HepG2 (cell line): ENCODE measurements at regions not wholly inside any gene's neighbourhood (a gene's known extent, or its start where the extent isn't known, plus 50 kb on each side); places are given as distances from the start of the nearest gene placed in this dataset.

ENCODE experiments used
- ATAC-seq: fragments of 200-7000 bp; cut with Tn5 transposase; 3 replicates; pipeline ENCODE4 v1.9.1; 2020; ENCODE audit warnings: mild to moderate bottlenecking, moderate library complexity
- BruUV-seq: library from RNA; stranded (reverse); fragments of 400-500 nt; replicated peaks from 2 replicates; lab custom pipeline; 2021; lab: Mats Ljungman, UMichigan
- CTCF ChIA-PET: fragments of 300-600 bp; formaldehyde crosslinking; extraction: SDS; loops from one replicate; lab custom pipeline; 2021; ENCODE audit warnings: low total read pairs, inconsistent platforms, low intra/inter-chr PET ratio; lab: Yijun Ruan, JAX
- POLR2A ChIA-PET: fragments of 350-600 bp; sonication (Branson Sonifier 250); formaldehyde crosslinking; loops from one replicate; lab custom pipeline; 2020; ENCODE audit warnings: antibody characterized with exemption, inconsistent platforms; lab: Yijun Ruan, JAX
- DNase-seq: peaks from one replicate; pipeline ENCODE4 v3.0.0-alpha.2; 2015; ENCODE audit warnings: low spot score
- FAIRE-seq: peaks from 3 replicates; lab custom pipeline; 2011; peaks lifted over from hg19 to GRCh38; lab: Jason Lieb, UNC
- H2AFZ ChIP-seq: one replicate; pipeline ENCODE4 v1.6.1; 2011; ENCODE audit warnings: low read length, inconsistent platforms
- H3K27ac ChIP-seq: fragments of 300-600 bp; 3 replicates; pipeline ENCODE4 v1.8.0; 2011; ENCODE audit warnings: mixed run types, mild to moderate bottlenecking, mixed read lengths, low read length, inconsistent platforms; ENCODE audit not compliant: insufficient read depth; ENCODE audit errors: extremely low read length
- H3K27me3 ChIP-seq, 2 experiments: fragments of 200-600 bp in 1 of 2; 2 replicates in 1 of 2; 3 replicates in 1 of 2; pipeline versions ENCODE4 v1.6.0 to v1.8.0; 2011; ENCODE audit warnings: low read length in 2 of 2, mild to moderate bottlenecking in 2 of 2, moderate library complexity in 2 of 2, inconsistent platforms in 1 of 2; ENCODE audit not compliant: insufficient read depth in 2 of 2, control insufficient read depth in 1 of 2
- H3K36me3 ChIP-seq, 2 experiments: fragments of 200-600 bp in 1 of 2; replicated peaks in 1 of 2; 2 replicates in 1 of 2; 3 replicates in 1 of 2; pipeline versions ENCODE4 v1.5.1 to v1.8.0; 2011; ENCODE audit warnings: low read length in 2 of 2, inconsistent platforms in 1 of 2; ENCODE audit not compliant: insufficient read depth in 2 of 2, control insufficient read depth in 1 of 2
- H3K4me1 ChIP-seq: 2 replicates; pipeline ENCODE4 v1.5.1; 2012; ENCODE audit warnings: low read length, inconsistent platforms; ENCODE audit not compliant: insufficient read depth
- H3K4me2 ChIP-seq: 2 replicates; pipeline ENCODE4 v1.6.0; 2011; ENCODE audit warnings: low read depth, low read length, inconsistent platforms
- H3K4me3 ChIP-seq, 3 experiments: fragments of 200-600 bp in 1 of 3; sonication (generic), shearing (Covaris generic) in 1 of 3; replicated peaks in 1 of 3; 2 replicates each; pipeline ENCODE4 v1.5.1; 2011 to 2016; ENCODE audit warnings: low read length in 3 of 3, inconsistent platforms in 2 of 3, low read depth in 2 of 3, mild to moderate bottlenecking in 2 of 3, control low read depth in 1 of 3, mixed read lengths in 1 of 3; ENCODE audit not compliant: insufficient read depth in 1 of 3
- H3K79me2 ChIP-seq: one replicate; pipeline ENCODE4 v1.6.1; 2011; ENCODE audit warnings: low read length, inconsistent platforms; ENCODE audit not compliant: insufficient read depth
- H3K9ac ChIP-seq: 2 replicates; pipeline ENCODE4 v1.6.0; 2011; ENCODE audit warnings: mild to moderate bottlenecking, low read depth, low read length, inconsistent platforms; ENCODE audit not compliant: insufficient read depth
- H3K9me3 ChIP-seq: 2 replicates; pipeline ENCODE4 v1.5.1; 2012; ENCODE audit warnings: mild to moderate bottlenecking, low read length
- H4K20me1 ChIP-seq: 2 replicates; pipeline ENCODE4 v1.6.0; 2011; ENCODE audit warnings: inconsistent platforms, mild to moderate bottlenecking, low read length, moderate library complexity; ENCODE audit not compliant: insufficient read depth
- MAFK ChIP-seq, 2 experiments: IDR thresholded peaks in 1 of 2; conservative IDR thresholded peaks in 1 of 2; 2 replicates each; pipeline ENCODE4 v1.6.1; 2011; ENCODE audit warnings: improper control_type of control experiment in 2 of 2, low read length in 2 of 2
- TBP ChIP-seq: sonication (generic); formaldehyde crosslinking; IDR thresholded peaks from 2 replicates; pipeline ENCODE4 v1.5.0; 2020; ENCODE audit warnings: missing genetic modification reagents
- TEAD2 ChIP-seq: sonication (generic); formaldehyde crosslinking; IDR thresholded peaks from 2 replicates; pipeline ENCODE4 v1.9.0; 2021; ENCODE audit warnings: missing genetic modification reagents
- ZNF747 ChIP-seq: sonication (generic); formaldehyde crosslinking; IDR thresholded peaks from 2 replicates; pipeline ENCODE4 v1.8.1; 2023; ENCODE audit warnings: missing genetic modification reagents, mild to moderate bottlenecking, borderline replicate concordance
- ZNF800 ChIP-seq: sonication (generic); formaldehyde crosslinking; IDR thresholded peaks from 2 replicates; pipeline ENCODE4 v1.4.0; 2020; ENCODE audit warnings: missing genetic modification reagents
- WGBS: methylation state at CpG from one replicate; pipeline ENCODE4 v1.1.6; 2017; ENCODE audit warnings: low lambda C conversion rate; 5-methylcytosine and 5-hydroxymethylcytosine counted together
- in situ Hi-C: cut with HindIII; loops from 2 replicates; pipeline ENCODE4 v1.10.0; 2017; ENCODE audit warnings: low pct_unique_long_range_greater_than_20kb; ENCODE audit not compliant: extremely low pct_ligation_motif_present
- intact Hi-C: fragments of 100-400 bp; cut with micrococcal nuclease; formaldehyde crosslinking; loops from one replicate; pipeline ENCODE4 v1.10.0; 2022; ENCODE audit not compliant: unreplicated experiment
- TF ChIP-seq, protein P1 (sequence below): sonication (generic); formaldehyde crosslinking; IDR thresholded peaks from 2 replicates; pipeline ENCODE4 v1.5.1; 2020; ENCODE audit warnings: mild to moderate bottlenecking, missing genetic modification reagents, moderate library complexity

DNA sequence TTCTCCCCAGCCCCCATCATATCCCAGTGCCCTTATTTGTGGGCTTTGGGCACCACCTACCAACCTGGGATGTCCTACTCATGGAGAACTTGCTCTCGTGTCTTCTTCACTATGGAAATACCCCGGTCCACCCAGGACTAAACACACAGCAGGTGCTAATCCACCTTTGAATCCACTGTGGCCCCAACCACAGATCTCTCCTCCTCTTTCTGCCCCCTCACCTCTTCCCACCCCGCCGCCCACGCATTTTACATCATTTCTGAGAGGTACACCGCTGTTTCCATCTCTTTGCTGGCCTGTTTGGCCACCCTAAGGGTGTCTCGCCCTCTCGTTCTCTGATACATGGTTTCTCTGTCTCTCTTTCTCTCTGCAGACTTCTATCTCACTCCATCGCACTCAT, 82.5 kb upstream of the CTNNBL1 start:
- no peak for FAIRE-seq
- BruUV-seq: no TSS peak
- CTCF ChIA-PET: no interaction called here

More for the DNA sequence above, 82.5 kb upstream of the CTNNBL1 start:
- no peaks in the 10 kb centered on the region for H4K20me1 ChIP-seq
- H3K9me3 ChIP-seq: no peaks in the 10 kb centered on the region
- H3K36me3 ChIP-seq: no peaks in the 10 kb centered on the region
- no peaks in the 10 kb centered on the region for H3K79me2 ChIP-seq
- H3K27ac ChIP-seq: no peak overlapping the region
- H3K27me3 ChIP-seq: peaks cover 0 to 10% of the 10 kb centered on the region in 2 experiments; a peak in 1 of 5 replicates
- no peak overlapping the region for H3K4me2 ChIP-seq
- H3K4me3 ChIP-seq: no peak overlapping the region
- in situ Hi-C loops: no loop called here
- no peak overlapping the region for H3K9ac ChIP-seq
- TF ChIP-seq ZNF747 (CRISPR knock-in tag) (no peak), ZNF800 (CRISPR knock-in tag) (no peak), TBP (CRISPR knock-in tag) (no peak), TEAD2 (CRISPR knock-in tag) (no peak), MAFK (conservative IDR thresholded peaks at IDR 0.05 in 1 of 2, IDR thresholded peaks at IDR 0.05 in 1 of 2; ENCODE audit: low read length in 2 of 2) (no peak)
- TF ChIP-seq, protein P1, sequence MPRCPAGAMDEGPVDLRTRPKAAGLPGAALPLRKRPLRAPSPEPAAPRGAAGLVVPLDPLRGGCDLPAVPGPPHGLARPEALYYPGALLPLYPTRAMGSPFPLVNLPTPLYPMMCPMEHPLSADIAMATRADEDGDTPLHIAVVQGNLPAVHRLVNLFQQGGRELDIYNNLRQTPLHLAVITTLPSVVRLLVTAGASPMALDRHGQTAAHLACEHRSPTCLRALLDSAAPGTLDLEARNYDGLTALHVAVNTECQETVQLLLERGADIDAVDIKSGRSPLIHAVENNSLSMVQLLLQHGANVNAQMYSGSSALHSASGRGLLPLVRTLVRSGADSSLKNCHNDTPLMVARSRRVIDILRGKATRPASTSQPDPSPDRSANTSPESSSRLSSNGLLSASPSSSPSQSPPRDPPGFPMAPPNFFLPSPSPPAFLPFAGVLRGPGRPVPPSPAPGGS (CRISPR knock-in tag): no peak
- intact Hi-C loops: no loop called here
- WGBS: 48% methylated on average over 9 of the region's 9 CpGs
- POLR2A ChIA-PET: no interaction called here
- no peak overlapping the region for H2AFZ ChIP-seq
- DNase-seq: no peak
- peaks cover 10% of the 10 kb centered on the region for H3K4me1 ChIP-seq
- no peak for ATAC-seq
